HEK293T (cell line): ENCODE measurements at regions not wholly inside any gene's neighbourhood (a gene's known extent, or its start where the extent isn't known, plus 50 kb on each side); places are given as distances from the start of the nearest gene placed in this dataset.

Experiments used
- CTCF ChIA-PET: fragments of 350-600 bp; formaldehyde crosslinking; extraction: SDS; loops from one replicate; lab custom pipeline; 2021; ENCODE audit warnings: antibody characterized with exemption, inconsistent platforms; lab: Yijun Ruan, JAX
- POLR2A ChIA-PET: fragments of 350-600 bp; formaldehyde crosslinking; extraction: SDS; loops from one replicate; lab custom pipeline; 2020; ENCODE audit warnings: antibody characterized with exemption, inconsistent platforms; lab: Yijun Ruan, JAX
- DNase-seq: peaks from one replicate; pipeline ENCODE4 v3.0.0; 2012; ENCODE audit warnings: mixed read lengths; ENCODE audit errors: extremely low spot score
- ARNT ChIP-seq: fragments of 450-650 bp; IDR thresholded peaks from 2 replicates; pipeline ENCODE4 v1.6.1; 2017; ENCODE audit warnings: mild to moderate bottlenecking
- BHLHE40 ChIP-seq: fragments of 450-650 bp; IDR thresholded peaks from 2 replicates; pipeline ENCODE4 v1.6.1; 2016; ENCODE audit warnings: mild to moderate bottlenecking, moderate library complexity, borderline replicate concordance
- CTBP1 ChIP-seq: fragments of 450-650 bp; IDR thresholded peaks from 2 replicates; pipeline ENCODE4 v1.6.1; 2016; ENCODE audit warnings: borderline replicate concordance
- ELF4 ChIP-seq: fragments of 450-650 bp; IDR thresholded peaks from 2 replicates; pipeline ENCODE4 v1.6.1; 2017; ENCODE audit warnings: antibody characterized with exemption
- FOXA1 ChIP-seq: fragments of 450-650 bp; IDR thresholded peaks from 2 replicates; pipeline ENCODE4 v1.6.1; 2016; ENCODE audit warnings: mild to moderate bottlenecking
- FOXK2 ChIP-seq: fragments of 450-650 bp; IDR thresholded peaks from 2 replicates; pipeline ENCODE4 v1.6.1; 2016; ENCODE audit warnings: mild to moderate bottlenecking
- FOXM1 ChIP-seq: fragments of 450-650 bp; IDR thresholded peaks from 2 replicates; pipeline ENCODE4 v1.6.1; 2017; ENCODE audit warnings: mild to moderate bottlenecking, borderline replicate concordance
- HDGF ChIP-seq: fragments of 450-650 bp; IDR thresholded peaks from 2 replicates; pipeline ENCODE4 v1.6.1; 2017; ENCODE audit warnings: antibody characterized with exemption, borderline replicate concordance
- L3MBTL2 ChIP-seq: fragments of 450-650 bp; conservative IDR thresholded peaks from 2 replicates; pipeline ENCODE4 v1.6.1; 2016; ENCODE audit warnings: mild to moderate bottlenecking
- LEF1 ChIP-seq: fragments of 450-650 bp; IDR thresholded peaks from 2 replicates; pipeline ENCODE4 v1.6.1; 2017; ENCODE audit warnings: mild to moderate bottlenecking, borderline replicate concordance
- NFRKB ChIP-seq: fragments of 450-650 bp; IDR thresholded peaks from 2 replicates; pipeline ENCODE4 v1.6.1; 2016; ENCODE audit warnings: mild to moderate bottlenecking, moderate library complexity
- SP1 ChIP-seq: fragments of 450-650 bp; IDR thresholded peaks from 2 replicates; pipeline ENCODE4 v1.6.1; 2017
- SUZ12 ChIP-seq: fragments of 450-650 bp; IDR thresholded peaks from 2 replicates; pipeline ENCODE4 v1.6.1; 2016; ENCODE audit warnings: mild to moderate bottlenecking
- TARDBP ChIP-seq: fragments of 450-650 bp; IDR thresholded peaks from 2 replicates; pipeline ENCODE4 v1.6.1; 2016
- ZNF384 ChIP-seq: fragments of 450-650 bp; IDR thresholded peaks from 2 replicates; pipeline ENCODE4 v1.6.1; 2016
- TF ChIP-seq, protein P1 (sequence below): fragments of 450-650 bp; IDR thresholded peaks from 2 replicates; pipeline ENCODE4 v1.6.1; 2016

DNA sequence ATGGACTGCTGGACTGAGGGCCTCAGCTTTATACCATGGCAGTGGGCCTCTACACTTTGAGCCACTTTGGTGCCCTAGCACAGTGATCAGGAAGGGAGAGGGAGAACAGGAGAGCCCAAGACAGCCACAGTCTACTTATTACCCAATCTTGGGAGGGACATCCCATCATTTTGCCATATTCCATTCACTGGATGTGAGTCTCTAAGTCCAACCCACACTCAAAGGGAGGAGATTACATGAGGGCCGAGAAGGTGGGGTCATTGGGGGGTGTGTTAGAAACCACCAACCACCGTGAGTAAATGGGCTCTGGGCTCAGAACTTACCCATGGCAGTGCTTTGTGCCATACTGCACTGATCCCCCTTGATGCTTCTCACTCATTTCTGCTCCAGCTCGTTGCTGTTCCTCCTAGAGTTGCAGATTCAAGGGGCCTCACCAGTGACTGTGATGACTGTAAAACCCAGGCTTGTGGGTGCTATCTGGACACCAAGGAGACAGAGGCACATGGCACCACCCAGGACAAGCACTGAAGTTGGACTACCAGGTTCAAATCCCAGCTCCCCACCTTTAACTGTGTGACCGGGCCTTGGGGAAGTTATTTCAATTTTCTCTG is 97.6 kb upstream of the RAB6C start:
- ChIA-PET POLR2A (no interaction called here), CTCF (no interaction called here)
- no peak for DNase-seq
- TF ChIP-seq FOXK2 (no peak), SUZ12 (no peak)

- DNase-seq = no peak
- TF ChIP-seq SP1 (no peak), ARNT (no peak), L3MBTL2 (no peak), CTBP1 (no peak), LEF1 (no peak), HDGF (no peak), BHLHE40 (no peak), ELF4 (no peak), FOXM1 (no peak), ZNF384 (no peak), NFRKB (no peak), SUZ12 (no peak), FOXK2 (no peak), TARDBP (no peak), FOXA1 (no peak)
- TF ChIP-seq, protein P1, sequence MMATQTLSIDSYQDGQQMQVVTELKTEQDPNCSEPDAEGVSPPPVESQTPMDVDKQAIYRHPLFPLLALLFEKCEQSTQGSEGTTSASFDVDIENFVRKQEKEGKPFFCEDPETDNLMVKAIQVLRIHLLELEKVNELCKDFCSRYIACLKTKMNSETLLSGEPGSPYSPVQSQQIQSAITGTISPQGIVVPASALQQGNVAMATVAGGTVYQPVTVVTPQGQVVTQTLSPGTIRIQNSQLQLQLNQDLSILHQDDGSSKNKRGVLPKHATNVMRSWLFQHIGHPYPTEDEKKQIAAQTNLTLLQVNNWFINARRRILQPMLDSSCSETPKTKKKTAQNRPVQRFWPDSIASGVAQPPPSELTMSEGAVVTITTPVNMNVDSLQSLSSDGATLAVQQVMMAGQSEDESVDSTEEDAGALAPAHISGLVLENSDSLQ = no peak
- ChIA-PET CTCF (no interaction called here), POLR2A (no interaction called here)
Measured at GRCh38 chr2:129882476-129882875, 97.0 kb upstream of the RAB6C start.

- CTCF ChIA-PET = no interaction called here
- POLR2A ChIA-PET = no interaction called here
- no peak for TF ChIP-seq SP1
- TF ChIP-seq HDGF = no peak
- no peak for TF ChIP-seq L3MBTL2
- TF ChIP-seq ELF4 = no peak
- no peak for TF ChIP-seq LEF1
- TF ChIP-seq SUZ12 = no peak
- TF ChIP-seq BHLHE40 = no peak
- no peak for TF ChIP-seq FOXK2
- TF ChIP-seq NFRKB = no peak
- no peak for TF ChIP-seq ARNT
- no peak for TF ChIP-seq FOXM1
- TF ChIP-seq FOXA1 = no peak
- TF ChIP-seq ZNF384 = no peak
- no peak for TF ChIP-seq CTBP1
- TF ChIP-seq, protein P1 = no peak
- no peak for DNase-seq
Measured at GRCh38 chr2:129883121-129883520, 96.3 kb upstream of the RAB6C start.

DNA sequence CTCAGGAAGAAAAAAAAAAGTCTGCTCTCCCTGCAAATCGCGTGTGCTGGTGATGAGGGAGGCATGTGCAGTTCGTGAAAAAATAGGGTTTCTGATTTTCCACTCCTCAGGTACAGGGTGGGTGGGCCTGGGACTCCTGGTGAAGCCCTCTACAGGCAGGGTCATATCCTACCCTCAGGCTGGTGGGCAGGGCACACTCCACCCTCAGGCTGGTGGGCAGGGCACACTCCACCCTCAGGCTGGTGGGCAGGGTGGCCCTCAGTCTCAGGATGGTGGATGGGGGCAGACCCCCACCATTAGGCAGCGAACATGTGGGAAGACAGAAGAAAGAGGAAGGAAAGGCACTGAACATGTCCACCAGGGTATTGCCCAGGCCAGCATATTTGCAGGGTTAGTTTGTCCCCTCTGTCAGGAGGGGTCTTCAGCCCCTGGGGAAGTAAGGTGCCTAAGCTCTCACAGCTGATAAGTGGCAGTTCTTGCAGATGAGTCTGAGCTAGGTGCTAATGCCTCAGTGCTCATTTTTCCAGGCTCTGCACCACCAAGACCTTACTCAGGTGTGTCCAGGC is 95.2 kb upstream of the RAB6C start:
- POLR2A ChIA-PET = no interaction called here
- TF ChIP-seq ELF4 = no peak
- TF ChIP-seq FOXM1 = no peak
- TF ChIP-seq FOXA1 = no peak
- no peak for TF ChIP-seq L3MBTL2
- TF ChIP-seq BHLHE40 = no peak
- no peak for TF ChIP-seq LEF1
- TF ChIP-seq, protein P1 = no peak
- TF ChIP-seq SP1 = no peak
- TF ChIP-seq HDGF = no peak
- no peak for TF ChIP-seq NFRKB
- TF ChIP-seq CTBP1 = no peak
- CTCF ChIA-PET = no interaction called here

GRCh38 chr2:129885735-129886134 is 93.7 kb upstream of the RAB6C start:
- DNase-seq = peak; percentile 52
- ChIA-PET POLR2A (no interaction called here), CTCF (interaction anchor here (0.5 to 0.9 kb wide), 2 partner anchors 9 to 112 kb away, joined by 4 to 7 read pairs; no protein-coding TSS in a partner anchor)
- TF ChIP-seq ARNT = no peak
- no peak for TF ChIP-seq BHLHE40
- no peak for TF ChIP-seq NFRKB
- TF ChIP-seq HDGF = no peak
- TF ChIP-seq ELF4 = no peak
- TF ChIP-seq SUZ12 = no peak
- TF ChIP-seq FOXK2 = no peak
- no peak for TF ChIP-seq CTBP1
- TF ChIP-seq LEF1 = no peak
- TF ChIP-seq, protein P1 = no peak
- no peak for TF ChIP-seq SP1

More for the DNA sequence above, 95.2 kb upstream of the RAB6C start:
- DNase-seq = no peak
